ENCODE measurements at regions not wholly inside any gene's neighbourhood (a gene's known extent, or its start where the extent isn't known, plus 50 kb on each side); places are given as distances from the start of the nearest gene placed in this dataset.

DNA sequence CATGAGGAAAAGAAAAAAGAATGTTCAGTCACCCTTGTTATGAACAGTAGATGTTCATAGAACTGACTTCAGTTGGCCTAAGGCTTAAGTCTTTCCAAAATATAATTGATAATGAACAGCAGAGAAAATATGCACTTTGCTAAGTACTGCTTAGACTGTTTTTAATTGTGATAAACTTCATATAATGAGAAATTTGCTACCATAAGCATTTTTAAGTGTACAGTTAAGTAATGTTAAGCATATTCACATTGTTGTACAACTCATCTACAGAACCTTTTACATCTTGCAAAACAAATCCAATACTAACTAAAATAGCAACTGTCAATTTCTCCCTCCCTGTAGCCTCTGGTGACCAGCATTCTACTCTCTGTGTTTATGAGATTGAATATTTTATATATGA lies 792.2 kb upstream of the LCORL start:
- POLR2A ChIA-PET: no interaction called here
- no peaks in the 10 kb centered on the region for H3K36me3 ChIP-seq (ENCODE audit: control insufficient read depth, insufficient read depth, low read length)
- no peaks in the 10 kb centered on the region for H3K27me3 ChIP-seq (ENCODE audit: control insufficient read depth, insufficient read depth, low read length)
- no peak overlapping the region for H3K4me3 ChIP-seq (ENCODE audit: low read depth in 2 of 2, low read length in 2 of 2)
- no peaks in the 10 kb centered on the region for H3K4me1 ChIP-seq (ENCODE audit: control insufficient read depth, insufficient read depth, low read length)
- no peak for TF ChIP-seq POLR2AphosphoS5 (IDR thresholded peaks at IDR 0.05; ENCODE audit: low read depth, low read length)
- no peak for TF ChIP-seq TCF7L2 (IDR thresholded peaks at IDR 0.05; ENCODE audit: low read depth, low read length)
- TF ChIP-seq, protein P1, sequence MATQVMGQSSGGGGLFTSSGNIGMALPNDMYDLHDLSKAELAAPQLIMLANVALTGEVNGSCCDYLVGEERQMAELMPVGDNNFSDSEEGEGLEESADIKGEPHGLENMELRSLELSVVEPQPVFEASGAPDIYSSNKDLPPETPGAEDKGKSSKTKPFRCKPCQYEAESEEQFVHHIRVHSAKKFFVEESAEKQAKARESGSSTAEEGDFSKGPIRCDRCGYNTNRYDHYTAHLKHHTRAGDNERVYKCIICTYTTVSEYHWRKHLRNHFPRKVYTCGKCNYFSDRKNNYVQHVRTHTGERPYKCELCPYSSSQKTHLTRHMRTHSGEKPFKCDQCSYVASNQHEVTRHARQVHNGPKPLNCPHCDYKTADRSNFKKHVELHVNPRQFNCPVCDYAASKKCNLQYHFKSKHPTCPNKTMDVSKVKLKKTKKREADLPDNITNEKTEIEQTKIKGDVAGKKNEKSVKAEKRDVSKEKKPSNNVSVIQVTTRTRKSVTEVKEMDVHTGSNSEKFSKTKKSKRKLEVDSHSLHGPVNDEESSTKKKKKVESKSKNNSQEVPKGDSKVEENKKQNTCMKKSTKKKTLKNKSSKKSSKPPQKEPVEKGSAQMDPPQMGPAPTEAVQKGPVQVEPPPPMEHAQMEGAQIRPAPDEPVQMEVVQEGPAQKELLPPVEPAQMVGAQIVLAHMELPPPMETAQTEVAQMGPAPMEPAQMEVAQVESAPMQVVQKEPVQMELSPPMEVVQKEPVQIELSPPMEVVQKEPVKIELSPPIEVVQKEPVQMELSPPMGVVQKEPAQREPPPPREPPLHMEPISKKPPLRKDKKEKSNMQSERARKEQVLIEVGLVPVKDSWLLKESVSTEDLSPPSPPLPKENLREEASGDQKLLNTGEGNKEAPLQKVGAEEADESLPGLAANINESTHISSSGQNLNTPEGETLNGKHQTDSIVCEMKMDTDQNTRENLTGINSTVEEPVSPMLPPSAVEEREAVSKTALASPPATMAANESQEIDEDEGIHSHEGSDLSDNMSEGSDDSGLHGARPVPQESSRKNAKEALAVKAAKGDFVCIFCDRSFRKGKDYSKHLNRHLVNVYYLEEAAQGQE (IDR thresholded peaks at IDR 0.05; ENCODE audit: insufficient read depth in 1 of 2, low read depth in 2 of 2, low read length in 1 of 2): no peak
- TF ChIP-seq CTCF (IDR thresholded peaks at IDR 0.05): no peak
- TF ChIP-seq SIN3A (IDR thresholded peaks at IDR 0.05; ENCODE audit: borderline replicate concordance, insufficient read depth, low read depth, low read length): no peak
- no peaks in the 10 kb centered on the region for H3K9me3 ChIP-seq (ENCODE audit: control insufficient read depth, insufficient read depth, low read depth, low read length)
- in situ Hi-C loops (cut with HindIII; ENCODE audit: low pct_unique_long_range_greater_than_20kb, low sequenced_read_pairs): no loop called here
- intact Hi-C loops (cut with micrococcal nuclease; ENCODE audit: unreplicated experiment): no loop called here
- DNase-seq (ENCODE audit: low read depth, low spot score): no peak
- CTCF ChIA-PET: no interaction called here
- ATAC-seq: no peak
- H3K27ac ChIP-seq (ENCODE audit: low read length): no peak overlapping the region
- no TSS peak for BruUV-seq (replicated peaks)

DNA sequence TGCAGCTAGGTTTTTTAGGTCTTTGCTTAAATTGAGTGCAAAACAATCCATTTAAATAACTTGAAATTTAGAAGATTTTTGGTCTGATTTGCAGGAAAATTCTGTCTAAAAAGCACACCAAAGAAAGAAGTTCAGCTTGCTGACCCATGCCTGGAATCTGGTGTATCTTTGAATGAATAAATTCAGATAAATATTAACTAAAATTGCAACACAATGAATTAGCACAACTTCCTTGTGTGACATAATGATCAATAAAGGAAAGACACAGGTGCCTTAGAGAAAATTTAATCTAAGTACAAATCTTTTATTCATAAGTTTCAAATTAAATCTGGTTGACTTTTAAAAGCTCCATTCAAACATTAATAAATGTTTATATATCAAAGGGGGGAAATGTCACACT lies 791.5 kb upstream of the LCORL start:
- Histone ChIP-seq H3K27ac (ENCODE audit: low read length) (no peak overlapping the region), H3K9me3 (ENCODE audit: control insufficient read depth, insufficient read depth, low read depth, low read length) (no peaks in the 10 kb centered on the region), H3K4me1 (ENCODE audit: control insufficient read depth, insufficient read depth, low read length) (no peaks in the 10 kb centered on the region), H3K36me3 (ENCODE audit: control insufficient read depth, insufficient read depth, low read length) (no peaks in the 10 kb centered on the region), H3K27me3 (ENCODE audit: control insufficient read depth, insufficient read depth, low read length) (no peaks in the 10 kb centered on the region), H3K4me3 (ENCODE audit: low read depth in 2 of 2, low read length in 2 of 2) (no peak overlapping the region)
- BruUV-seq (replicated peaks): no TSS peak
- ATAC-seq (no peak), DNase-seq (ENCODE audit: low read depth, low spot score) (no peak)
- ChIA-PET CTCF (no interaction called here), POLR2A (no interaction called here)
- intact Hi-C loops (cut with micrococcal nuclease; ENCODE audit: unreplicated experiment) (no loop called here), in situ Hi-C loops (cut with HindIII; ENCODE audit: low pct_unique_long_range_greater_than_20kb, low sequenced_read_pairs) (no loop called here)
- no peak for TF ChIP-seq CTCF (IDR thresholded peaks at IDR 0.05)
- TF ChIP-seq, protein P1 (IDR thresholded peaks at IDR 0.05; ENCODE audit: insufficient read depth in 1 of 2, low read depth in 2 of 2, low read length in 1 of 2): no peak
- no peak for TF ChIP-seq SIN3A (IDR thresholded peaks at IDR 0.05; ENCODE audit: borderline replicate concordance, insufficient read depth, low read depth, low read length)
- no peak for TF ChIP-seq TCF7L2 (IDR thresholded peaks at IDR 0.05; ENCODE audit: low read depth, low read length)
- no peak for TF ChIP-seq POLR2AphosphoS5 (IDR thresholded peaks at IDR 0.05; ENCODE audit: low read depth, low read length)

Measured in Panc1 (cell line).